ENCODE measurements at regions not wholly inside any gene's neighbourhood (a gene's known extent, or its start where the extent isn't known, plus 50 kb on each side); places are given as distances from the start of the nearest gene placed in this dataset.

- TF ChIP-seq CTCF (IDR thresholded peaks at IDR 0.05 in 4 of 5, conservative IDR thresholded peaks at IDR 0.05 in 1 of 5) (no peak), POLR2A (IDR thresholded peaks at IDR 0.05) (no peak)
Observed at GRCh38 chr3:18079739-18080138, 337.3 kb upstream of the TBC1D5 start.
